WTC11 (cell line): ENCODE measurements at regions not wholly inside any gene's neighbourhood (a gene's known extent, or its start where the extent isn't known, plus 50 kb on each side); places are given as distances from the start of the nearest gene placed in this dataset.

Experiments used
- ATAC-seq: fragments of 200-7000 bp; cut with Tn5 transposase; 2 replicates; pipeline ENCODE4 v1.10.0; 2021; ENCODE audit warnings: mild to moderate bottlenecking, moderate library complexity
- CTCF ChIA-PET: fragments of 300-600 bp; sonication (Branson Sonifier 250); formaldehyde crosslinking; loops from one replicate; lab custom pipeline; 2021; ENCODE audit warnings: antibody characterized with exemption; lab: Charles Lee
- POLR2A ChIA-PET: fragments of 350-600 bp; sonication (Branson Sonifier 250); formaldehyde crosslinking; loops from one replicate; lab custom pipeline; 2021; ENCODE audit warnings: antibody characterized with exemption; lab: Charles Lee
- DNase-seq: peaks from one replicate; pipeline ENCODE4 v3.0.0; 2021; ENCODE audit warnings: low spot score
- H3K27ac Mint-ChIP-seq: 2 replicates; pipeline ENCODE4 v1.8.0; 2021; ENCODE audit warnings: mixed read lengths
- H3K27me3 Mint-ChIP-seq: 2 replicates; pipeline ENCODE4 v1.8.0; 2021; ENCODE audit warnings: low read depth, mild to moderate bottlenecking, moderate library complexity, mixed read lengths
- H3K36me3 Mint-ChIP-seq: 2 replicates; pipeline ENCODE4 v1.8.0; 2021; ENCODE audit warnings: mixed read lengths
- H3K4me1 Mint-ChIP-seq: 2 replicates; pipeline ENCODE4 v1.8.0; 2022; ENCODE audit warnings: mixed read lengths
- H3K4me3 Mint-ChIP-seq: 2 replicates; pipeline ENCODE4 v1.8.0; 2021; ENCODE audit warnings: mild to moderate bottlenecking, moderate library complexity, mixed read lengths
- H3K9me3 Mint-ChIP-seq: 2 replicates; pipeline ENCODE4 v1.8.0; 2021; ENCODE audit warnings: mixed read lengths
- AR ChIP-seq: fragments of 250-450 bp; sonication (Bioruptor Pico); IDR thresholded peaks from 2 replicates; pipeline ENCODE4 v1.9.0; 2021; ENCODE audit warnings: mild to moderate bottlenecking
- ARID4B ChIP-seq: sonication (generic); formaldehyde crosslinking; IDR thresholded peaks from 2 replicates; pipeline ENCODE4 v1.8.0; 2023; ENCODE audit warnings: missing genetic modification reagents, mild to moderate bottlenecking, borderline replicate concordance
- E2F1 ChIP-seq: sonication (generic); formaldehyde crosslinking; IDR thresholded peaks from 2 replicates; pipeline ENCODE4 v1.8.0; 2022; ENCODE audit warnings: mild to moderate bottlenecking, missing genetic modification reagents
- E2F4 ChIP-seq: sonication (generic); formaldehyde crosslinking; IDR thresholded peaks from 2 replicates; pipeline ENCODE4 v1.8.1; 2022; ENCODE audit warnings: low read depth, mild to moderate bottlenecking, moderate library complexity, missing genetic modification reagents, borderline replicate concordance
- ERG ChIP-seq: fragments of 250-450 bp; sonication (Bioruptor Pico); IDR thresholded peaks from 2 replicates; pipeline ENCODE4 v1.8.0; 2021; ENCODE audit warnings: mild to moderate bottlenecking
- GRHL2 ChIP-seq: fragments of 250-450 bp; sonication (Bioruptor Pico); IDR thresholded peaks from 2 replicates; pipeline ENCODE4 v1.8.0; 2022; ENCODE audit warnings: mild to moderate bottlenecking, moderate library complexity; ENCODE audit not compliant: insufficient replicate concordance, severe bottlenecking
- GTF2I ChIP-seq: fragments of 250-450 bp; sonication (Bioruptor Pico); conservative IDR thresholded peaks from 2 replicates; pipeline ENCODE4 v1.4.0; 2021; ENCODE audit warnings: mild to moderate bottlenecking
- IRF1 ChIP-seq: sonication (generic); formaldehyde crosslinking; IDR thresholded peaks from 2 replicates; pipeline ENCODE4 v1.8.0; 2023; ENCODE audit warnings: missing genetic modification reagents
- MXD4 ChIP-seq: fragments of 250-450 bp; sonication (Bioruptor Pico); IDR thresholded peaks from 2 replicates; pipeline ENCODE4 v1.8.0; 2021; ENCODE audit warnings: mild to moderate bottlenecking, moderate library complexity, borderline replicate concordance
- NFATC4 ChIP-seq: fragments of 250-450 bp; sonication (Bioruptor Pico); IDR thresholded peaks from 2 replicates; pipeline ENCODE4 v1.9.0; 2021; ENCODE audit warnings: mild to moderate bottlenecking
- NR2C2 ChIP-seq: sonication (generic); formaldehyde crosslinking; IDR thresholded peaks from 2 replicates; pipeline ENCODE4 v1.8.0; 2022; ENCODE audit warnings: mild to moderate bottlenecking, missing genetic modification reagents
- SMAD3 ChIP-seq: sonication (generic); formaldehyde crosslinking; IDR thresholded peaks from 2 replicates; pipeline ENCODE4 v1.8.0; 2022; ENCODE audit warnings: missing genetic modification reagents, mild to moderate bottlenecking, borderline replicate concordance
- TCF7 ChIP-seq: sonication (generic); formaldehyde crosslinking; IDR thresholded peaks from 2 replicates; pipeline ENCODE4 v1.8.0; 2022; ENCODE audit warnings: mild to moderate bottlenecking, low read depth, missing genetic modification reagents, moderate library complexity
- ZMAT4 ChIP-seq: fragments of 250-450 bp; sonication (Bioruptor Pico); IDR thresholded peaks from 2 replicates; pipeline ENCODE4 v1.9.0; 2021; ENCODE audit warnings: mild to moderate bottlenecking
- ZNF425 ChIP-seq: fragments of 250-450 bp; sonication (Bioruptor Pico); conservative IDR thresholded peaks from 2 replicates; pipeline ENCODE4 v1.9.0; 2021; ENCODE audit warnings: mild to moderate bottlenecking

- ChIA-PET CTCF (no interaction called here), POLR2A (no interaction called here)
- H3K9me3 Mint-ChIP-seq, result no peaks in the 10 kb centered on the region
- DNase-seq, result no peak
- H3K4me3 Mint-ChIP-seq, result no peak overlapping the region
- H3K27ac Mint-ChIP-seq, result no peak overlapping the region; the same call in 1 of the 2 replicates
- no peak for TF ChIP-seq MXD4 (CRISPR knock-in tag)
- TF ChIP-seq E2F1 (CRISPR knock-in tag), result no peak
- ATAC-seq, result no peak
- H3K27me3 Mint-ChIP-seq, result no peaks in the 10 kb centered on the region; the same call in 1 of the 2 replicates
- peaks cover 3% of the 10 kb centered on the region for H3K4me1 Mint-ChIP-seq
- no peaks in the 10 kb centered on the region for H3K36me3 Mint-ChIP-seq
Observed at GRCh38 chr2:152246686-152247336, 71.2 kb upstream of the STAM2 start.

GRCh38 chr2:152247337-152247695 is 71.8 kb upstream of the STAM2 start:
- ATAC-seq, result no peak
- Mint-ChIP-seq H3K4me1 (peaks cover 3% of the 10 kb centered on the region), H3K9me3 (no peaks in the 10 kb centered on the region), H3K27ac (no peak overlapping the region), H3K27me3 (no peaks in the 10 kb centered on the region; the same call in 1 of the 2 replicates), H3K36me3 (no peaks in the 10 kb centered on the region), H3K4me3 (no peak overlapping the region)
- no peak for DNase-seq
- ChIA-PET CTCF (no interaction called here), POLR2A (no interaction called here)
- TF ChIP-seq ZMAT4 (CRISPR knock-in tag), result no peak
- TF ChIP-seq GRHL2 (CRISPR knock-in tag), result no peak
- no peak for TF ChIP-seq IRF1 (CRISPR knock-in tag)
- no peak for TF ChIP-seq TCF7 (CRISPR knock-in tag)
- TF ChIP-seq GTF2I (CRISPR knock-in tag), result no peak
- TF ChIP-seq ZNF425 (CRISPR knock-in tag), result no peak
- no peak for TF ChIP-seq E2F4 (CRISPR knock-in tag)
- TF ChIP-seq SMAD3 (CRISPR knock-in tag), result no peak
- no peak for TF ChIP-seq NFATC4 (CRISPR knock-in tag)

- ChIA-PET POLR2A (no interaction called here), CTCF (interaction anchor here (0.6 kb wide), 1 partner anchor 384 kb away, joined by 3 read pairs; no protein-coding TSS in a partner anchor)
- H3K36me3 Mint-ChIP-seq, result no peaks in the 10 kb centered on the region
- H3K27ac Mint-ChIP-seq, result no peak overlapping the region
- ATAC-seq (no peak), DNase-seq (no peak)
- H3K9me3 Mint-ChIP-seq, result no peaks in the 10 kb centered on the region
- H3K27me3 Mint-ChIP-seq, result no peaks in the 10 kb centered on the region; the same call in 1 of the 2 replicates
- H3K4me1 Mint-ChIP-seq, result no peaks in the 10 kb centered on the region
- H3K4me3 Mint-ChIP-seq, result no peak overlapping the region
- TF ChIP-seq ARID4B (CRISPR knock-in tag) (no peak), NR2C2 (CRISPR knock-in tag) (no peak), AR (CRISPR knock-in tag) (no peak), ERG (CRISPR knock-in tag) (no peak)
Observed at GRCh38 chr2:152250421-152251100, 75.0 kb upstream of the STAM2 start.
